GOT3 (cell line): ENCODE measurements at regions not wholly inside any gene's neighbourhood (a gene's known extent, or its start where the extent isn't known, plus 50 kb on each side); places are given as distances from the start of the nearest gene placed in this dataset.

ENCODE experiments used
- DNase-seq: peaks from one replicate; lab custom pipeline; 2025; ENCODE audit warnings: mixed read lengths; lab: John Stamatoyannopoulos, UW

- no peak for DNase-seq
Measured at GRCh38 chr9:99699396-99699795, 122.3 kb upstream of the NR4A3 start.

- DNase-seq, result no peak
Measured at GRCh38 chr9:99712214-99712613, 109.5 kb upstream of the NR4A3 start.

- DNase-seq, result no peak
Measured at GRCh38 chr9:99713838-99714306, 107.8 kb upstream of the NR4A3 start.

DNA sequence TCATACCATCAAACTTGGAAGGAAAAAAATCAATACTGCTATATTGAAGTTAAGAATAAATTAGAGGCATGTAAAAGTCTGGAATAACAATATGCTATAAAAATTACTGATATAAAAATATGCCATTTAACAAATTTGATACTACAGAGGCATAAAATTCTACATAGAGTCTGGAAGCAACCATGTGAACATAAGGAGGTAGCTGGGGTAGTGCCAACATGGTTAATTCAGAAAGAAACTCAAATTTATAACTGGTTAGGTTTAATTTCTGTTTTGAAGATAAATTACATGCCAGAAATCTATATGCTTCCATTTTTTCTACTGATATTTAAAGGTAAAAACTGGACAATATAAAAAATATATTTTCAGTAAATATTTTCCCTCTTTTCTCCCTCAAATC lies 103.1 kb upstream of the NR4A3 start:
- DNase-seq, result no peak

DNA sequence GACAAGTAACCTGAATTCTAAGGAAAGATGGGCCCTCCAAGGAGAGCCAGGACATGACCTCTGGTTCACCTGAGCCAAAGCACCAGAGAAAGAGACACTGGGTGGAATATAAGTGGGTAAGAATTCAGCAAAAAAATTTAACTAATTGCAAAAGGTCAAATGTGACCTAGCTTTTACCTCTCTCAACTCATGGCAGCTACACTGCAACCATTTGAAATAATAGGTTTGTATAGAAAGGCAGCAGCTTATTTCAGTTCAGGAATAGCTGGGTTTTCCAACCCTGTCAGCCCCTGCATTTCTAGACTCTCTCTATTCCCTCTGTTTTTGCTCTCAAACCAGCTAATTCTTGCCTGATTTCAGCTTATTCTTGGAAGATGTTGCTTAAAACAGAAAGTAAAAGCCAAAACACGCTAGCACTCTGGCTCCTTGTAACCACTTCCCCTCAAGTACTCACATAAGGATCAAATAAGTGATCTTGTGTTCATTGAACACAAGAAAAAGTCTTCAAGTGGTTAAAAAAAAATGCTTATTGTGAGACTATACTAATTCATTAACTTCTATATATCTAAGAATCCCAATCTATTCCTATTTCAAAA lies 101.1 kb upstream of the NR4A3 start:
- DNase-seq, result no peak

DNA sequence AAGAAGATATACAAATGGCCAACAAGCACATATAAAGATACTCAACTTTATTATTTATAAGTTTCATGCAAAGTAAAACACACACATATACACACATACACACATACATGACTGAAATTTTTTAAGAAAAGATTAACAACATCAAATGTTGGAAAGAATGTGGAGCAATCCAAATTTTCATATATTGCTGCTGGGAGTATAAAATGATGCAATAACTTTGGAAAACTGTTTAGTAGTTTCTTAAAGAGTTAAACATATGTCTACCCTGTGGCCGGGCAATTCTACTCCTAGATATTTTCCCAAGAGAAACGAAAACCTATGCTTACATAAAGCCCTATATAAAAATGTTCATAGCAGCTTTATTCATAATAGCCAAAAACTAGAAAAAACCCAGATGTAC lies 99.8 kb upstream of the NR4A3 start:
- no peak for DNase-seq

- DNase-seq, result no peak
Measured at GRCh38 chr9:99722877-99723276, 98.8 kb upstream of the NR4A3 start.

DNA sequence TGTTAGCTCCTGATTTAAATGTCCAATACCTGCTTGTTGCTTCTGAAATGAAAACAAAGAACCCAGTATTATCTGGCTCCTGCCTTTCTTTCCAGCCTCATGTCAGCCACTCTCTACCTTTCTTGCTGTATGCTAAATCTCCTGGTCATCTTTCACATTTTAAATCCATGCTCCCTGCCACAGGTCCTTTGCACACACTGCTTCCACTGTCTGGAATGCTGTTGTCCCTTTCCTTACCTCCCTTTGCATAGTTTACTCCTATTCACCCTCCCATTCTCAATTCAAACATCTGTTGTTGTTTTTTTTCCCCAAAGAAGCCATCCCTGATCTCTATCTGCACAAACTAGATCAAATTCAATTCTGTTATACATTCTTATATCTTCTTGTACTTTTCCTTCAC lies 97.0 kb upstream of the NR4A3 start:
- no peak for DNase-seq

DNA sequence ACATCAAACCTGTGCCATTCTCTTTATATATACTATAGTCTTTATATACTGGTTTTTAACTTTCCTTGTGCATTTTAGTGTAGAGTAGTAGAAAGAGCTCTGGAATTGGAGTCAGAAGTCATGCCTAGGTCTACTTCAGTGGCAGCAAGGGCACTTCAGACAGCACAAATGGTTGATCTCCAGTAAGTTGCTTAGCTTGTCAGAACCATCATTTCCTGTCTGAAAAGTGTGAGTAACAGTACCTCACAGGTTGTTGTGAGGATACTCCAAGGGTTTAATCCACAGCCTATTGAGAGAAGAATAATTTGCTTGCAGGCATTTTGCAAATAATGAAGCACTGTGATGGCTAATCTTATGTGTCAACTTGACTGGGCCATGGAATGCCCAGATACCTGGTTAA lies 95.8 kb upstream of the NR4A3 start:
- DNase-seq, result no peak

DNA sequence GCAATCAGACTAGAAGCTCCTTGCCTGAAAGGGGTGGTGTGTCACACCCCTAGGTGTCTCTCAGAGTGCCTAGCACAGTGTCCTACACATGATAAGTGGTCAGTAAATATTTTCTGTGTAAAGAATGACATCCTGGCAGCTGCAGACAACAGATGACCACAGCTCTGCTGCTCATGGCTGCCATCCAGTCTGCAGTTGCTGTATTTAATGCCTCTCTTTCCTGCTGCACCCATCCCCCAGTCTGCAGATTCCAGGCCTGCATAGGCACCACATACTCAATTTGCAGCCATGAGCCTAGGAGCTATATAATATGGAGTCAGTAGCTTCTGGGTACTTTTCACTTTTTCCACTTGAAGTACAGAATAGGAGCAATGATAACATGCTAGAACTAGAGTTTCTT lies 94.9 kb upstream of the NR4A3 start:
- no peak for DNase-seq

DNA sequence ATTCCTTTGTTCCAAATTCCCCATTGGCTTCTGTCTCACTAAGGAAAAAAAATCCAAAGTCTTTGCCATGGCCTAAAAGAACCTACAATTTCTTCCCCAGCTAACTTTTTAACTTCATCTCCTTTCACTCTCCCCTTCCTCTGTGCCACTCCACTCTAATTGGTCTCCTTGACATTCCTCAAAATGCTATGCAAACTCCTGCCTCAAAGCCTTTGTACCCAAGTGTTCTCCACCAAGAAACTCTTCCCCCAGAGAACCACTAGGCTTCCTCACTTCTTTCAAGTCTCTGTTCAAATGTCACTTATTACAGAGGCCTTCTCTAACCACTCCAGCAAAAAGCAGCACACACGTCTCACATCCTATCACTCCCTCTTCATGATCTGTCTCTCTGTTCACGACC lies 91.6 kb upstream of the NR4A3 start:
- no peak for DNase-seq

DNA sequence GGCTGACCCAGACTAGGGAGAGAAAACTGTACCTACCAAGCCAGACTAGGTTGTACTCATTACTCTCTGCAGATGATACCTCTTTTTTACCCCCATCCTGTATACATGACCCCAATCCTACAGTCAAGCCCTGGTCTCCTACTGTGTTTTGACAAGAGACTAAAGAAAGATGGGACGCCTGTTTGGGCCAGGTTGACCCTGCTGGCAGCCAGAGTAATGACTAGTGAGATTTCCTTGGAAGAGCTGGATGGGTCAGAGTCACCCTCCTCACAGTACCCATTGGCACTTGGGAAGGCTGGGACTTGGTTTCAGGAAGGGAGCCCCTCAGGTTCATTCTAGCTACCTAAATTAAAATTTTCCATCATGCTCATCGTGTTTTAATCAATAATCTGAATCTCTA lies 89.7 kb upstream of the NR4A3 start:
- no peak for DNase-seq

- DNase-seq, result no peak
Measured at GRCh38 chr9:99732715-99733114, 89.0 kb upstream of the NR4A3 start.

DNA sequence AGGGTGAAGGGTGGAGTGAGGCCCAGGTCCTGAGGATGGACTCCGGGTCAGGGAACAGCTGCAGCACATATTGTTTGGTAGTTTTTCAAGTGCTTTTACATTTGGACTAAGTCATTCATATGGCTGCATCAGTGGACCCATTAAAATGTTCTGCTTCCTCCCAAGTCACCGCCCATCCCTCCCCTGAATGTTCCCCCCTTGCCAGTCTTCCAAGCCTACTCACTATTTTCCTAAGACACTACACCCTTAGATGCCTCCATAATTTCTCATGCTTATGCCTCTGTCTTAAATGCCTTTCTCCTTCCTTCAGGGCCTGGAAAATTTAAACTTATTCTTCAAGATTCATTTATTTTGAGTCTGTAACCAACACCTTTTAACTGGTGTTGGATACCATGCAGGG lies 86.6 kb upstream of the NR4A3 start:
- DNase-seq, result no peak

DNA sequence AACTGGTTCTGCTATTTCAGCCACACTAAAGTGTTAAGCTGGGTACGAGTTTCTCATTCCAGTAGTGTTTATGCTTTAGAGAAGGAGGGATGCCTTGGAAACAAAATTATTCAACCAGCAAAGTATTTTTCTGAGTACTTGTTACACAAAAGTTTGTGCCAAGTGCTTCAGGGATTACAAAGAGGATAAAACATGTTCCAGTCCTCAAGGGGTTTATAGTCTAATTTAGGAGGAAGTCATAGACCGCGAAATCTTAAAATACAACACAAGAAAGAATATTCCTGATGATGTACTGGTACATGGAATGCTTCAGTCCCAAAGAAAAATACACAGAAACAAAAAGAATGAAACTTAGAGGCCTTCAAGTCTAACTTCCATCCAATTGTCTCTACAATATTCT lies 85.4 kb upstream of the NR4A3 start:
- DNase-seq, result no peak

DNA sequence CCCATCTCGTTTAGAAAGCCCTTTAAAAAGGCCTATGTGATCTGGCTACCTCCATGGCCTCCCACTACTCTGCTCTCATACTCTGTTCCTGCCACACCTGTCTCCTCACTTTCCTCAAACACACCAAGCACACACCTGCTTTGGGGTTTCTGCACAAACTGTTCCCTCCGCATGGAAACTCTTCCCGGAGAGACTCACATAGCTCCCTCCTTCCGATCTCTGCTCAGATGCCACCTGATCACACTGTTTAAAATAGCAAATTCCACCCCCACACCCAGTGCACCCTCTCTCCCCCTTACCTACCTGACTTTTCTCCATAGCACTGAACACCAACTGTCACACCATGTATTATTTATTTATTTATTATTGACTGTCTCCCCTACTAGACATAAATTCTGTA lies 84.0 kb upstream of the NR4A3 start:
- DNase-seq, result no peak

DNA sequence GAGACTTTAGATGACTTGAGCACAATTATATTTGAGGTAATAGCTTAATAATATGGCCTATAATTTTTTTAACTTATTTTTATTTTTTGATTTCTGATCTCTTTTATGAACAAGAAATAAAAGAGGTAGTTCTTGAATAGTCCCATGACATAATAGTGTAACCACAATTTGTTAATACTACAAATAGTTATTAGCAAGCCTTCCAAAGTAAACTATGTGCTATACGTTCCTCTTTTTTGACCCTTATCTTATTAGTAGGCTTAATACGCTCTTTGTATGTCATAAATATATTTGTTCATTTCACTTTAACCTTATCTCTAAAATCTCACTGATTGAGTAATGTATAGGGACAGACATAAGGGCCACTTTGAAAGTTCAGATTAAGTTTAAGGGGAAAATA lies 78.7 kb upstream of the NR4A3 start:
- no peak for DNase-seq

- no peak for DNase-seq
Measured at GRCh38 chr9:99743455-99743854, 78.2 kb upstream of the NR4A3 start.

GRCh38 chr9:99744132-99744531 lies 77.6 kb upstream of the NR4A3 start:
- DNase-seq, result no peak

GRCh38 chr9:99745085-99745484 lies 76.6 kb upstream of the NR4A3 start:
- DNase-seq, result no peak

GRCh38 chr9:99746406-99746805 lies 75.3 kb upstream of the NR4A3 start:
- no peak for DNase-seq

- no peak for DNase-seq
Measured at GRCh38 chr9:99748266-99748665, 73.4 kb upstream of the NR4A3 start.

- DNase-seq, result no peak
Measured at GRCh38 chr9:99748676-99749075, 73.0 kb upstream of the NR4A3 start.

DNA sequence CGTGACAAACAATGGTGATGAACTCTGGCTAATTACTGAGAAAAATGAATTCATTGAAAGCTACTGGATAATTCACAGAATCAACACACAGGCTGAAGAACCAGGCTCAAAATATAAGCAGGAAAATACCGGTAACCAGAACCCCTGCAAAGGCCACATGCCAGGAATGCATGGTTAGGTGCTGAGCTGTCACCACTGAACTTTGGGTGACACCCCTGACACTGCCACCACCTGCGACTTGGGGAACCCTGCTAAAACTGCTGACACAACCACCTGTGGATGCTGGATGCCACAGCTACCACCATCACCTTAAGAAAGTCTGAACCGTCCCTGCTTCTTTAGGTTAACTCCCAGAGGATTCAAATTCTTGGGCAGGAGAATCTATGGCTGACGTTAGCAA lies 72.0 kb upstream of the NR4A3 start:
- DNase-seq, result no peak

- DNase-seq, result no peak
Measured at GRCh38 chr9:99750526-99750925, 71.2 kb upstream of the NR4A3 start.
